HG03354 (cell line): ENCODE measurements at regions not wholly inside any gene's neighbourhood (a gene's known extent, or its start where the extent isn't known, plus 50 kb on each side); places are given as distances from the start of the nearest gene placed in this dataset.

Experiments
- ATAC-seq: cut with Tn5 transposase; IDR thresholded peaks from one replicate; pipeline ENCODE4 v1.9.1; 2021; ENCODE audit warnings: mild to moderate bottlenecking; ENCODE audit not compliant: unreplicated experiment, poor library complexity, severe bottlenecking

GRCh38 chrX:110430293-110431076 lies 71.8 kb downstream of the RTL9 start:
- ATAC-seq = no peak

- ATAC-seq = no peak
Observed at GRCh38 chrX:110432091-110432905, 73.7 kb downstream of the RTL9 start.

- ATAC-seq = no peak
Observed at GRCh38 chrX:110432906-110433215, 74.2 kb downstream of the RTL9 start.

GRCh38 chrX:110435196-110435595 lies 76.5 kb downstream of the RTL9 start:
- no peak for ATAC-seq

GRCh38 chrX:110436523-110436922 lies 77.9 kb downstream of the RTL9 start:
- ATAC-seq = no peak

- ATAC-seq = no peak
Observed at GRCh38 chrX:110437686-110438085, 79.0 kb downstream of the RTL9 start.

GRCh38 chrX:110440016-110440805 lies 81.6 kb downstream of the RTL9 start:
- no peak for ATAC-seq

GRCh38 chrX:110442635-110443034 lies 84.0 kb downstream of the RTL9 start:
- ATAC-seq = peak; percentile 91

- no peak for ATAC-seq
Observed at GRCh38 chrX:110444996-110445395, 86.3 kb downstream of the RTL9 start.

GRCh38 chrX:110448459-110448858 lies 89.8 kb downstream of the RTL9 start:
- ATAC-seq = no peak

- ATAC-seq = no peak
Observed at GRCh38 chrX:110449312-110449711, 90.7 kb downstream of the RTL9 start.

GRCh38 chrX:110450050-110450449 lies 91.4 kb downstream of the RTL9 start:
- ATAC-seq = peak; percentile 94

- no peak for ATAC-seq
Observed at GRCh38 chrX:110454336-110454735, 95.7 kb downstream of the RTL9 start.

- no peak for ATAC-seq
Observed at GRCh38 chrX:110462957-110463356, 104.3 kb downstream of the RTL9 start.

- no peak for ATAC-seq
Observed at GRCh38 chrX:110466790-110467189, 108.1 kb downstream of the RTL9 start.

- ATAC-seq = no peak
Observed at GRCh38 chrX:110472265-110472664, 113.6 kb downstream of the RTL9 start.

GRCh38 chrX:110477593-110478228 lies 119.1 kb downstream of the RTL9 start:
- no peak for ATAC-seq

GRCh38 chrX:110491846-110492620 lies 133.4 kb downstream of the RTL9 start:
- ATAC-seq = no peak

GRCh38 chrX:110504947-110505346 lies 146.3 kb downstream of the RTL9 start:
- ATAC-seq = no peak
